H1 (cell line): ENCODE measurements at regions not wholly inside any gene's neighbourhood (a gene's known extent, or its start where the extent isn't known, plus 50 kb on each side); places are given as distances from the start of the nearest gene placed in this dataset.

Source experiments
- ATF2 ChIP-seq: IDR thresholded peaks from 2 replicates; pipeline ENCODE4 v1.6.1; 2012; ENCODE audit warnings: low read length, inconsistent platforms
- POLR2A ChIP-seq, 2 experiments: IDR thresholded peaks; 1 replicate in 1 of 2; 2 replicates in 1 of 2; pipeline ENCODE4 v1.6.1; 2011; ENCODE audit warnings: low read depth in 2 of 2, low read length in 2 of 2, mild to moderate bottlenecking in 2 of 2; ENCODE audit errors: control extremely low read depth in 1 of 2
- POLR2AphosphoS5 ChIP-seq: IDR thresholded peaks from 2 replicates; pipeline ENCODE4 v1.6.1; 2011; ENCODE audit warnings: low read depth, low read length

- TF ChIP-seq POLR2A (IDR thresholded peaks at IDR 0.05; ENCODE audit: control extremely low read depth in 1 of 2, low read depth in 2 of 2, low read length in 2 of 2), result no peak
- TF ChIP-seq POLR2AphosphoS5, result no peak
- no peak for TF ChIP-seq ATF2
Observed at GRCh38 chr18:10081492-10081891, 167.7 kb downstream of the VAPA start.
